Thymus (tissue), 11 donors: ENCODE measurements at regions not wholly inside any gene's neighbourhood (a gene's known extent, or its start where the extent isn't known, plus 50 kb on each side); places are given as distances from the start of the nearest gene placed in this dataset.

ENCODE experiments used
- DNase-seq, 9 donors: peaks; one replicate each; pipeline ENCODE4 v3.0.0-alpha.2; 2013; ENCODE audit warnings: low spot score in 9 of 9, low read depth in 6 of 9, missing footprints in 1 of 9
- H3K27ac ChIP-seq, 2 donors: one replicate each; pipeline ENCODE4 v1.5.1; 2013; ENCODE audit warnings: control low read depth in 1 of 2, low read depth in 1 of 2, low read length in 1 of 2, mild to moderate bottlenecking in 1 of 2, moderate library complexity in 1 of 2
- H3K27me3 ChIP-seq, 2 donors: one replicate each; pipeline ENCODE4 v1.5.1; 2013; ENCODE audit warnings: low read length in 1 of 2; ENCODE audit not compliant: control insufficient read depth in 2 of 2, insufficient read depth in 1 of 2
- H3K36me3 ChIP-seq, 2 donors: one replicate each; pipeline ENCODE4 v1.5.1; 2013; ENCODE audit warnings: low read length in 1 of 2, mild to moderate bottlenecking in 1 of 2, moderate library complexity in 1 of 2; ENCODE audit not compliant: control insufficient read depth in 2 of 2, insufficient read depth in 2 of 2
- H3K4me1 ChIP-seq, 2 donors: one replicate each; pipeline ENCODE4 v1.5.1; 2013; ENCODE audit warnings: low read length in 2 of 2; ENCODE audit not compliant: control insufficient read depth in 2 of 2, insufficient read depth in 2 of 2
- H3K4me3 ChIP-seq, 2 donors: one replicate each; pipeline ENCODE4 v1.5.1; 2013; ENCODE audit warnings: low read length in 2 of 2, control low read depth in 1 of 2, mild to moderate bottlenecking in 1 of 2
- H3K9me3 ChIP-seq, 2 donors: one replicate each; pipeline ENCODE4 v1.5.1; 2013; ENCODE audit warnings: low read length in 1 of 2, mild to moderate bottlenecking in 1 of 2; ENCODE audit not compliant: control insufficient read depth in 2 of 2, insufficient read depth in 1 of 2
- WGBS: extraction: QIAGEN DNeasy Blood & Tissue Kit; methylation state at CpG from one replicate; pipeline ENCODE4 v1.1.7; 2013; 5-methylcytosine and 5-hydroxymethylcytosine counted together
- donor health status: healthy.

- Histone ChIP-seq H3K4me3 (no peak overlapping the region), H3K9me3 (no peaks in the 10 kb centered on the region), H3K4me1 (no peaks in the 10 kb centered on the region), H3K27me3 (no peaks in the 10 kb centered on the region), H3K27ac (no peak overlapping the region), H3K36me3 (no peaks in the 10 kb centered on the region)
- 96% methylated on average over 10 of the region's 10 CpGs for WGBS
- no peak for DNase-seq
Measured at GRCh38 chr17:12590417-12590816, 75.3 kb upstream of the MYOCD start.

- 65% methylated on average over 7 of the region's 7 CpGs for WGBS
- Histone ChIP-seq H3K4me1 (no peaks in the 10 kb centered on the region), H3K27me3 (no peaks in the 10 kb centered on the region), H3K36me3 (no peaks in the 10 kb centered on the region), H3K4me3 (no peak overlapping the region), H3K27ac (no peak overlapping the region), H3K9me3 (no peaks in the 10 kb centered on the region)
- DNase-seq = no peak
Measured at GRCh38 chr17:12591021-12591735, 74.5 kb upstream of the MYOCD start.

- H3K36me3 ChIP-seq = no peaks in the 10 kb centered on the region
- no peaks in the 10 kb centered on the region for H3K4me1 ChIP-seq
- no peak overlapping the region for H3K27ac ChIP-seq
- no peaks in the 10 kb centered on the region for H3K27me3 ChIP-seq
- no peak for DNase-seq
- H3K4me3 ChIP-seq = no peak overlapping the region
- no peaks in the 10 kb centered on the region for H3K9me3 ChIP-seq
- 89% methylated on average over 3 of the region's 3 CpGs for WGBS
Measured at GRCh38 chr17:12592941-12593340, 72.7 kb upstream of the MYOCD start.

GRCh38 chr17:12596961-12597360, 68.7 kb upstream of the MYOCD start:
- WGBS = 97% methylated on average over 11 of the region's 11 CpGs
- Histone ChIP-seq H3K4me1 (no peaks in the 10 kb centered on the region), H3K27me3 (no peaks in the 10 kb centered on the region), H3K9me3 (no peaks in the 10 kb centered on the region), H3K36me3 (no peaks in the 10 kb centered on the region), H3K27ac (no peak overlapping the region), H3K4me3 (no peak overlapping the region)
- DNase-seq = no peak

- no peak overlapping the region for H3K27ac ChIP-seq
- H3K27me3 ChIP-seq = no peaks in the 10 kb centered on the region
- H3K36me3 ChIP-seq = no peaks in the 10 kb centered on the region
- WGBS = 95% methylated on average over 3 of the region's 3 CpGs
- no peak overlapping the region for H3K4me3 ChIP-seq
- no peaks in the 10 kb centered on the region for H3K4me1 ChIP-seq
- no peak for DNase-seq
- H3K9me3 ChIP-seq = no peaks in the 10 kb centered on the region
Measured at GRCh38 chr17:12597895-12598294, 67.8 kb upstream of the MYOCD start.

- no peak for DNase-seq
- WGBS = 89% methylated on average over 3 of the region's 3 CpGs
- no peaks in the 10 kb centered on the region for H3K9me3 ChIP-seq
Measured at GRCh38 chr17:12599186-12599920, 66.3 kb upstream of the MYOCD start.

GRCh38 chr17:12600349-12600748, 65.3 kb upstream of the MYOCD start:
- H3K27me3 ChIP-seq = no peaks in the 10 kb centered on the region
- H3K4me1 ChIP-seq = no peaks in the 10 kb centered on the region
- WGBS = 68% methylated on average over 2 of the region's 2 CpGs
- no peak for DNase-seq
- no peaks in the 10 kb centered on the region for H3K9me3 ChIP-seq
- no peak overlapping the region for H3K4me3 ChIP-seq
- no peak overlapping the region for H3K27ac ChIP-seq
- H3K36me3 ChIP-seq = no peaks in the 10 kb centered on the region

More at GRCh38 chr17:12599186-12599920, 66.3 kb upstream of the MYOCD start:
- Histone ChIP-seq H3K27me3 (no peaks in the 10 kb centered on the region), H3K4me1 (no peaks in the 10 kb centered on the region), H3K36me3 (no peaks in the 10 kb centered on the region), H3K4me3 (no peak overlapping the region), H3K27ac (no peak overlapping the region)

GRCh38 chr17:12603566-12603965, 62.1 kb upstream of the MYOCD start:
- Histone ChIP-seq H3K4me1 (no peaks in the 10 kb centered on the region), H3K9me3 (no peaks in the 10 kb centered on the region), H3K4me3 (no peak overlapping the region), H3K27ac (no peak overlapping the region), H3K27me3 (no peaks in the 10 kb centered on the region), H3K36me3 (no peaks in the 10 kb centered on the region)
- WGBS = 95% methylated on average over 6 of the region's 6 CpGs
- DNase-seq = no peak

GRCh38 chr17:12605222-12605621, 60.5 kb upstream of the MYOCD start:
- DNase-seq = no peak
- H3K4me1 ChIP-seq = no peaks in the 10 kb centered on the region
- H3K36me3 ChIP-seq = no peaks in the 10 kb centered on the region
- WGBS = 95% methylated on average over 5 of the region's 5 CpGs
- H3K27me3 ChIP-seq = no peaks in the 10 kb centered on the region
- H3K4me3 ChIP-seq = no peak overlapping the region
- no peaks in the 10 kb centered on the region for H3K9me3 ChIP-seq
- no peak overlapping the region for H3K27ac ChIP-seq
